SK-N-MC (cell line): ENCODE measurements at regions not wholly inside any gene's neighbourhood (a gene's known extent, or its start where the extent isn't known, plus 50 kb on each side); places are given as distances from the start of the nearest gene placed in this dataset.

Experiments used
- EZH2 ChIP-seq: fragments of 200-600 bp; sonication (generic); IDR thresholded peaks from one replicate; pipeline ENCODE4 v1.6.1; 2017; ENCODE audit warnings: antibody characterized with exemption
- FOXP2 ChIP-seq: optimal IDR thresholded peaks from 2 replicates; pipeline ENCODE3; 2011; ENCODE audit warnings: mild to moderate bottlenecking, moderate library complexity; ENCODE audit not compliant: insufficient read depth; ENCODE audit errors: extremely low read length, control extremely low read depth
- POLR2AphosphoS5 ChIP-seq: IDR thresholded peaks from 2 replicates; pipeline ENCODE4 v1.6.1; 2012; ENCODE audit warnings: mild to moderate bottlenecking, low read depth, low read length, borderline replicate concordance

DNA sequence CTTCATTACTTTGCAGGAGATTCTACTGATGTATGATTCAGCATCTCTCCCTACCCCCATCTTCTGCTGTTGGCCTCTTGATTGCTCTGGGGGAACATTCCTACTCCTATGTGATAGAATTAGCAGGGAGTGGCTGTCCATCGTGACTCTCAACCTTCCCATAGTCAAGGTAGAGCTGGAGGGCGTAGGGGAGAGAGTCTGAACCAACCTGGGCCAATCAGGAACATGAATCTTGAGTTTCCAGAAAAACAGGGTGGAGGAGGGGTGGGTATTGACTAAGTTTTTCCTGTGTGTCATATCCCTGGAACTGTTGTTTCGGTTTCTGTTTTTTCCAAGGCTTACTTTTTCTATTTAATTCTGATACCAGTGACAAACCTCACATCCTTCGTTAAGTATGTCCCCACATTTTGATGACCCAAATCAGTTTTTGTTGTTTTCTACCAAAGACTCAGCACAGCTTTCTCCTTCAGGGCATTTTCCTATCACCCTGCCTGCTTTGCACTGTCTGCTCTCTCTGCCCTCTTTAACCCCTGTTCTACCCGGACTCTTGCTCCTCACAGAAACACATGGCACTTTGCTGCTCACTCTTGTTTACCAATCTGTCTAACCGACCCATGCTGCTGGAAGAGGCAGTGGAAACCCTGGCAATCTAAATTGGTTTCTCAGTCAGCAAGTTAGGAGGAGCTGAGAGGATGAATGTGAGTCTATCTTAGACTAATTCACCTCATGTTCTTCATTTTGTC, 1428.3 kb downstream of the AACS start:
- no peak for TF ChIP-seq EZH2
- TF ChIP-seq FOXP2, result no peak
- no peak for TF ChIP-seq POLR2AphosphoS5
